ENCODE measurements at regions not wholly inside any gene's neighbourhood (a gene's known extent, or its start where the extent isn't known, plus 50 kb on each side); places are given as distances from the start of the nearest gene placed in this dataset.

GRCh38 chr13:78478183-78478582, 125.2 kb downstream of the POU4F1 start:
- H4K8ac ChIP-seq (ENCODE audit: low read depth, low read length): no peak overlapping the region
- no peak overlapping the region for H2BK120ac ChIP-seq (ENCODE audit: low read depth, low read length)
- H3K36me3 ChIP-seq (replicated peaks in 1 of 2; ENCODE audit: control insufficient read depth in 2 of 2, insufficient read depth in 2 of 2, low read length in 2 of 2): no peaks in the 10 kb centered on the region
- H3K14ac ChIP-seq (ENCODE audit: low read length): no peak overlapping the region
- no peak overlapping the region for H3K23ac ChIP-seq (ENCODE audit: low read depth, low read length, poor library complexity)
- no peak overlapping the region for H3K27ac ChIP-seq (replicated peaks; ENCODE audit: low read length)
- H2BK15ac ChIP-seq (ENCODE audit: low read length): no peak overlapping the region
- H3K4ac ChIP-seq (ENCODE audit: low read length): no peak overlapping the region
- H3K9me3 ChIP-seq (replicated peaks in 1 of 2; ENCODE audit: control insufficient read depth in 2 of 2, insufficient read depth in 1 of 2, low read depth in 1 of 2, low read length in 2 of 2): no peaks in the 10 kb centered on the region
- H3K4me3 ChIP-seq (ENCODE audit: low read length in 2 of 2): no peak overlapping the region
- no peak overlapping the region for H3K9ac ChIP-seq (ENCODE audit: low read depth, low read length, poor library complexity)
- no peak overlapping the region for H2BK5ac ChIP-seq (ENCODE audit: low read length)
- DNase-seq (ENCODE audit: low spot score): no peak
- no peak overlapping the region for H3K4me2 ChIP-seq (ENCODE audit: insufficient read depth, low read length, poor library complexity, severe bottlenecking)
- no peak overlapping the region for H4K91ac ChIP-seq (ENCODE audit: low read depth, low read length, poor library complexity)
- peaks cover 0 to 3% of the 10 kb centered on the region in 2 donors for H3K4me1 ChIP-seq (ENCODE audit: control insufficient read depth in 2 of 2, insufficient read depth in 1 of 2, low read depth in 1 of 2, low read length in 2 of 2)
- H2AK5ac ChIP-seq (ENCODE audit: low read depth, low read length): no peak overlapping the region
- H3K18ac ChIP-seq (ENCODE audit: low read length): no peak overlapping the region
- no peaks in the 10 kb centered on the region for H3K79me1 ChIP-seq (ENCODE audit: low read depth, low read length)
- H3K27me3 ChIP-seq (ENCODE audit: control insufficient read depth in 3 of 3, insufficient read depth in 3 of 3, low read depth in 1 of 3, low read length in 3 of 3): no peaks in the 10 kb centered on the region
- WGBS, 2 donors (ENCODE audit: extremely low coverage in 2 of 2, insufficient read length in 2 of 2, insufficient replicate concordance in 1 of 2): no CpG with 5 or more reads among the region's 1 CpG
- no peak overlapping the region for H2BK12ac ChIP-seq (ENCODE audit: low read length)
- no peak overlapping the region for H2AFZ ChIP-seq (ENCODE audit: low read length)

- H3K4me1 ChIP-seq (ENCODE audit: control insufficient read depth in 2 of 2, insufficient read depth in 1 of 2, low read depth in 1 of 2, low read length in 2 of 2): peaks cover 0 to 6% of the 10 kb centered on the region in 2 donors
- H3K27ac ChIP-seq (replicated peaks; ENCODE audit: low read length): no peak overlapping the region
- no peak overlapping the region for H3K23ac ChIP-seq (ENCODE audit: low read depth, low read length, poor library complexity)
- H3K18ac ChIP-seq (ENCODE audit: low read length): no peak overlapping the region
- H4K8ac ChIP-seq (ENCODE audit: low read depth, low read length): no peak overlapping the region
- H2BK5ac ChIP-seq (ENCODE audit: low read length): no peak overlapping the region
- no peaks in the 10 kb centered on the region for H3K36me3 ChIP-seq (replicated peaks in 1 of 2; ENCODE audit: control insufficient read depth in 2 of 2, insufficient read depth in 2 of 2, low read length in 2 of 2)
- no peak overlapping the region for H3K14ac ChIP-seq (ENCODE audit: low read length)
- H3K79me1 ChIP-seq (ENCODE audit: low read depth, low read length): no peaks in the 10 kb centered on the region
- no peak overlapping the region for H2AK5ac ChIP-seq (ENCODE audit: low read depth, low read length)
- no peak overlapping the region for H2AFZ ChIP-seq (ENCODE audit: low read length)
- no peak overlapping the region for H3K9ac ChIP-seq (ENCODE audit: low read depth, low read length, poor library complexity)
- 100% methylated on average over 2 of the region's 8 CpGs; no CpG with 5 or more reads in 1 of the 2 donors for WGBS, 2 donors (ENCODE audit: extremely low coverage in 2 of 2, insufficient read length in 2 of 2, insufficient replicate concordance in 1 of 2)
- H3K9me3 ChIP-seq (replicated peaks in 1 of 2; ENCODE audit: control insufficient read depth in 2 of 2, insufficient read depth in 1 of 2, low read depth in 1 of 2, low read length in 2 of 2): no peaks in the 10 kb centered on the region
- H2BK12ac ChIP-seq (ENCODE audit: low read length): no peak overlapping the region
- H2BK120ac ChIP-seq (ENCODE audit: low read depth, low read length): no peak overlapping the region
- no peak overlapping the region for H3K4me2 ChIP-seq (ENCODE audit: insufficient read depth, low read length, poor library complexity, severe bottlenecking)
- no peak overlapping the region for H4K91ac ChIP-seq (ENCODE audit: low read depth, low read length, poor library complexity)
- no peaks in the 10 kb centered on the region for H3K27me3 ChIP-seq (ENCODE audit: control insufficient read depth in 3 of 3, insufficient read depth in 3 of 3, low read depth in 1 of 3, low read length in 3 of 3)
- H3K4me3 ChIP-seq (ENCODE audit: low read length in 2 of 2): no peak overlapping the region
- H3K4ac ChIP-seq (ENCODE audit: low read length): no peak overlapping the region
- DNase-seq (ENCODE audit: low spot score): no peak
- no peak overlapping the region for H2BK15ac ChIP-seq (ENCODE audit: low read length)
These were observed 126.4 kb downstream of the POU4F1 start for GRCh38 chr13:78476910-78477309.

- Histone ChIP-seq H3K14ac (ENCODE audit: low read length) (no peak overlapping the region), H2AK5ac (ENCODE audit: low read depth, low read length) (no peak overlapping the region), H2AFZ (ENCODE audit: low read length) (no peak overlapping the region), H3K18ac (ENCODE audit: low read length) (no peak overlapping the region), H3K23ac (ENCODE audit: low read depth, low read length, poor library complexity) (no peak overlapping the region), H4K8ac (ENCODE audit: low read depth, low read length) (no peak overlapping the region), H2BK5ac (ENCODE audit: low read length) (no peak overlapping the region), H3K36me3 (replicated peaks in 1 of 2; ENCODE audit: control insufficient read depth in 2 of 2, insufficient read depth in 2 of 2, low read length in 2 of 2) (no peaks in the 10 kb centered on the region), H3K9me3 (replicated peaks in 1 of 2; ENCODE audit: control insufficient read depth in 2 of 2, insufficient read depth in 1 of 2, low read depth in 1 of 2, low read length in 2 of 2) (no peaks in the 10 kb centered on the region), H2BK15ac (ENCODE audit: low read length) (no peak overlapping the region), H3K27ac (replicated peaks; ENCODE audit: low read length) (no peak overlapping the region), H3K79me1 (ENCODE audit: low read depth, low read length) (no peaks in the 10 kb centered on the region), H4K91ac (ENCODE audit: low read depth, low read length, poor library complexity) (no peak overlapping the region), H3K4ac (ENCODE audit: low read length) (no peak overlapping the region), H3K4me2 (ENCODE audit: insufficient read depth, low read length, poor library complexity, severe bottlenecking) (no peak overlapping the region), H2BK12ac (ENCODE audit: low read length) (no peak overlapping the region), H2BK120ac (ENCODE audit: low read depth, low read length) (no peak overlapping the region), H3K9ac (ENCODE audit: low read depth, low read length, poor library complexity) (no peak overlapping the region), H3K4me3 (ENCODE audit: low read length in 2 of 2) (no peak overlapping the region), H3K4me1 (ENCODE audit: control insufficient read depth in 2 of 2, insufficient read depth in 1 of 2, low read depth in 1 of 2, low read length in 2 of 2) (peaks cover 0 to 6% of the 10 kb centered on the region in 2 donors), H3K27me3 (ENCODE audit: control insufficient read depth in 3 of 3, insufficient read depth in 3 of 3, low read depth in 1 of 3, low read length in 3 of 3) (no peaks in the 10 kb centered on the region)
- no CpG with 5 or more reads among the region's 2 CpGs for WGBS, 2 donors (ENCODE audit: extremely low coverage in 2 of 2, insufficient read length in 2 of 2, insufficient replicate concordance in 1 of 2)
- no peak for DNase-seq (ENCODE audit: low spot score)
These were observed 134.7 kb downstream of the POU4F1 start for GRCh38 chr13:78468621-78469020.

GRCh38 chr13:78465250-78465649, 138.1 kb downstream of the POU4F1 start:
- Histone ChIP-seq H2AK5ac (ENCODE audit: low read depth, low read length) (no peak overlapping the region), H4K91ac (ENCODE audit: low read depth, low read length, poor library complexity) (no peak overlapping the region), H3K23ac (ENCODE audit: low read depth, low read length, poor library complexity) (no peak overlapping the region), H3K4me1 (ENCODE audit: control insufficient read depth in 2 of 2, insufficient read depth in 1 of 2, low read depth in 1 of 2, low read length in 2 of 2) (no peaks in the 10 kb centered on the region), H3K27ac (replicated peaks; ENCODE audit: low read length) (no peak overlapping the region), H2BK5ac (ENCODE audit: low read length) (no peak overlapping the region), H3K4me2 (ENCODE audit: insufficient read depth, low read length, poor library complexity, severe bottlenecking) (no peak overlapping the region), H3K36me3 (replicated peaks in 1 of 2; ENCODE audit: control insufficient read depth in 2 of 2, insufficient read depth in 2 of 2, low read length in 2 of 2) (no peaks in the 10 kb centered on the region), H2AFZ (ENCODE audit: low read length) (no peak overlapping the region), H4K8ac (ENCODE audit: low read depth, low read length) (no peak overlapping the region), H3K14ac (ENCODE audit: low read length) (no peak overlapping the region), H3K9ac (ENCODE audit: low read depth, low read length, poor library complexity) (no peak overlapping the region), H3K4ac (ENCODE audit: low read length) (no peak overlapping the region), H2BK15ac (ENCODE audit: low read length) (no peak overlapping the region), H3K27me3 (ENCODE audit: control insufficient read depth in 3 of 3, insufficient read depth in 3 of 3, low read depth in 1 of 3, low read length in 3 of 3) (no peaks in the 10 kb centered on the region), H3K79me1 (ENCODE audit: low read depth, low read length) (no peaks in the 10 kb centered on the region), H3K9me3 (replicated peaks in 1 of 2; ENCODE audit: control insufficient read depth in 2 of 2, insufficient read depth in 1 of 2, low read depth in 1 of 2, low read length in 2 of 2) (no peaks in the 10 kb centered on the region), H2BK120ac (ENCODE audit: low read depth, low read length) (no peak overlapping the region), H3K4me3 (ENCODE audit: low read length in 2 of 2) (no peak overlapping the region), H3K18ac (ENCODE audit: low read length) (no peak overlapping the region), H2BK12ac (ENCODE audit: low read length) (no peak overlapping the region)
- DNase-seq (ENCODE audit: low spot score): no peak
- WGBS, 2 donors (ENCODE audit: extremely low coverage in 2 of 2, insufficient read length in 2 of 2, insufficient replicate concordance in 1 of 2): no CpG with 5 or more reads among the region's 1 CpG
